Erythroblast (primary cell): ENCODE measurements at regions not wholly inside any gene's neighbourhood (a gene's known extent, or its start where the extent isn't known, plus 50 kb on each side); places are given as distances from the start of the nearest gene placed in this dataset.

Source experiments
- GATA1 ChIP-seq: IDR thresholded peaks from 2 replicates; pipeline ENCODE4 v1.6.1; 2011; ENCODE audit warnings: low read depth, mild to moderate bottlenecking, control low read depth, low read length, moderate library complexity
- POLR2A ChIP-seq: IDR thresholded peaks from 2 replicates; pipeline ENCODE4 v1.6.1; 2011; ENCODE audit warnings: mild to moderate bottlenecking, low read length

DNA sequence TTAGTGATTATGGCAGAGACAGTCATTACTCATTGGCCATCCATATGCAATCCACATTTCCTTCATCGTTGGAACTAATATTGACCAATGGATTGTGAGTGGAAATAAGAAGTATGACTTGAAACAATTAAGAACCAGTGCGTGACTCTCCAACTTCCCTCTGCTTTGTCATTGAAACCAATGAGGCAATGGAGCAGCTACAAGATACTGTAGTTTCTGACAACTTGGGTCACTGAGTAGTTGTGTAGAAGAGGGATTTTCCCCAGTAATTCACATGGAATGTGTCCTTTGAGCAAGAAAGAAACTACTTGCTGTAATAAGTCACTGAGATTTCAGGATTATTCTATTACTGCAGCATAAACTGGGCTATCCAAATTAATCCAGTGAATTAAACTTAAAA lies 785.3 kb upstream of the RIOK2 start:
- TF ChIP-seq POLR2A, result no peak
- no peak for TF ChIP-seq GATA1
